ENCODE measurements at regions not wholly inside any gene's neighbourhood (a gene's known extent, or its start where the extent isn't known, plus 50 kb on each side); places are given as distances from the start of the nearest gene placed in this dataset.

- DNase-seq (ENCODE audit: low read depth, low spot score): no peak
- in situ Hi-C loops (cut with HindIII; ENCODE audit: low pct_unique_long_range_greater_than_20kb, low sequenced_read_pairs): no loop called here
Observed at GRCh38 chr3:178244733-178245709, 291.2 kb upstream of the KCNMB2 start.

- DNase-seq (ENCODE audit: low read depth, low spot score): no peak
- in situ Hi-C loops (cut with HindIII; ENCODE audit: low pct_unique_long_range_greater_than_20kb, low sequenced_read_pairs): no loop called here
Observed at GRCh38 chr3:178246004-178246403, 290.2 kb upstream of the KCNMB2 start.

GRCh38 chr3:178255315-178255714 is 280.9 kb upstream of the KCNMB2 start:
- in situ Hi-C loops (cut with HindIII; ENCODE audit: low pct_unique_long_range_greater_than_20kb, low sequenced_read_pairs): no loop called here
- no peak for DNase-seq (ENCODE audit: low read depth, low spot score)

GRCh38 chr3:178257491-178257890 is 278.7 kb upstream of the KCNMB2 start:
- in situ Hi-C loops (cut with HindIII; ENCODE audit: low pct_unique_long_range_greater_than_20kb, low sequenced_read_pairs): no loop called here
- no peak for DNase-seq (ENCODE audit: low read depth, low spot score)

GRCh38 chr3:178258121-178258520 is 278.1 kb upstream of the KCNMB2 start:
- DNase-seq (ENCODE audit: low read depth, low spot score): no peak
- in situ Hi-C loops (cut with HindIII; ENCODE audit: low pct_unique_long_range_greater_than_20kb, low sequenced_read_pairs): no loop called here

- in situ Hi-C loops (cut with HindIII; ENCODE audit: low pct_unique_long_range_greater_than_20kb, low sequenced_read_pairs): no loop called here
- DNase-seq (ENCODE audit: low read depth, low spot score): no peak
Observed at GRCh38 chr3:178259703-178260102, 276.5 kb upstream of the KCNMB2 start.

- DNase-seq (ENCODE audit: low read depth, low spot score): no peak
Observed at GRCh38 chr3:178260887-178261565, 275.2 kb upstream of the KCNMB2 start.

GRCh38 chr3:178263236-178263916 is 272.9 kb upstream of the KCNMB2 start:
- no peak for DNase-seq (ENCODE audit: low read depth, low spot score)
- in situ Hi-C loops (cut with HindIII; ENCODE audit: low pct_unique_long_range_greater_than_20kb, low sequenced_read_pairs): no loop called here

More at GRCh38 chr3:178260887-178261565, 275.2 kb upstream of the KCNMB2 start:
- in situ Hi-C loops (cut with HindIII; ENCODE audit: low pct_unique_long_range_greater_than_20kb, low sequenced_read_pairs): no loop called here

GRCh38 chr3:178267158-178267844 is 268.9 kb upstream of the KCNMB2 start:
- in situ Hi-C loops (cut with HindIII; ENCODE audit: low pct_unique_long_range_greater_than_20kb, low sequenced_read_pairs): no loop called here
- no peak for DNase-seq (ENCODE audit: low read depth, low spot score)

GRCh38 chr3:178270838-178271237 is 265.4 kb upstream of the KCNMB2 start:
- in situ Hi-C loops (cut with HindIII; ENCODE audit: low pct_unique_long_range_greater_than_20kb, low sequenced_read_pairs): no loop called here
- no peak for DNase-seq (ENCODE audit: low read depth, low spot score)

GRCh38 chr3:178271740-178272387 is 264.4 kb upstream of the KCNMB2 start:
- in situ Hi-C loops (cut with HindIII; ENCODE audit: low pct_unique_long_range_greater_than_20kb, low sequenced_read_pairs): no loop called here

GRCh38 chr3:178272841-178273240 is 263.4 kb upstream of the KCNMB2 start:
- no peak for DNase-seq (ENCODE audit: low read depth, low spot score)
- in situ Hi-C loops (cut with HindIII; ENCODE audit: low pct_unique_long_range_greater_than_20kb, low sequenced_read_pairs): no loop called here

More at GRCh38 chr3:178271740-178272387, 264.4 kb upstream of the KCNMB2 start:
- no peak for DNase-seq (ENCODE audit: low read depth, low spot score)

GRCh38 chr3:178274711-178275110 is 261.5 kb upstream of the KCNMB2 start:
- no peak for DNase-seq (ENCODE audit: low read depth, low spot score)
- in situ Hi-C loops (cut with HindIII; ENCODE audit: low pct_unique_long_range_greater_than_20kb, low sequenced_read_pairs): no loop called here

GRCh38 chr3:178275311-178275710 is 260.9 kb upstream of the KCNMB2 start:
- no peak for DNase-seq (ENCODE audit: low read depth, low spot score)
- in situ Hi-C loops (cut with HindIII; ENCODE audit: low pct_unique_long_range_greater_than_20kb, low sequenced_read_pairs): no loop called here

- DNase-seq (ENCODE audit: low read depth, low spot score): no peak
- in situ Hi-C loops (cut with HindIII; ENCODE audit: low pct_unique_long_range_greater_than_20kb, low sequenced_read_pairs): no loop called here
Observed at GRCh38 chr3:178275793-178276192, 260.4 kb upstream of the KCNMB2 start.

- in situ Hi-C loops (cut with HindIII; ENCODE audit: low pct_unique_long_range_greater_than_20kb, low sequenced_read_pairs): no loop called here
- DNase-seq (ENCODE audit: low read depth, low spot score): no peak
Observed at GRCh38 chr3:178277605-178278004, 258.6 kb upstream of the KCNMB2 start.

- DNase-seq (ENCODE audit: low read depth, low spot score): no peak
- in situ Hi-C loops (cut with HindIII; ENCODE audit: low pct_unique_long_range_greater_than_20kb, low sequenced_read_pairs): no loop called here
Observed at GRCh38 chr3:178283561-178283960, 252.7 kb upstream of the KCNMB2 start.
